OCI-LY7 (cell line): ENCODE measurements at regions not wholly inside any gene's neighbourhood (a gene's known extent, or its start where the extent isn't known, plus 50 kb on each side); places are given as distances from the start of the nearest gene placed in this dataset.

Experiments used
- BruUV-seq: library from RNA; stranded (reverse); fragments of 400-500 nt; replicated peaks from 2 replicates; lab custom pipeline; 2021; lab: Mats Ljungman, UMichigan
- CTCF ChIA-PET: fragments of 300-600 bp; sonication (Branson Sonifier 250); formaldehyde crosslinking; loops from one replicate; lab custom pipeline; 2022; ENCODE audit warnings: antibody characterized with exemption; ENCODE audit not compliant: unreplicated experiment; lab: Charles Lee
- POLR2A ChIA-PET: fragments of 300-600 bp; sonication (Branson Sonifier 250); formaldehyde crosslinking; loops from one replicate; lab custom pipeline; 2022; ENCODE audit warnings: antibody characterized with exemption; lab: Charles Lee
- DNase-seq: peaks from one replicate; pipeline ENCODE4 v3.0.0-alpha.2; 2015; ENCODE audit warnings: low spot score
- H2AFZ ChIP-seq: fragments of 200-600 bp; sonication (generic), shearing (Covaris generic); 2 replicates; pipeline ENCODE4 v1.6.1; 2014; ENCODE audit warnings: mild to moderate bottlenecking, antibody characterized with exemption, low read length, moderate library complexity
- H3K27ac ChIP-seq: fragments of 200-600 bp; sonication (generic); 2 replicates; pipeline ENCODE4 v1.5.1; 2014; ENCODE audit warnings: mixed run types, low read depth, mild to moderate bottlenecking, moderate library complexity, low read length, inconsistent platforms; ENCODE audit not compliant: poor library complexity, severe bottlenecking
- H3K36me3 ChIP-seq: fragments of 200-600 bp; sonication (generic); 2 replicates; pipeline ENCODE4 v1.6.1; 2014; ENCODE audit warnings: mild to moderate bottlenecking, antibody characterized with exemption, low read length, moderate library complexity, mixed read lengths; ENCODE audit not compliant: insufficient read depth
- H3K4me1 ChIP-seq: fragments of 200-600 bp; sonication (generic); 2 replicates; pipeline ENCODE4 v1.5.1; 2014; ENCODE audit warnings: mild to moderate bottlenecking, low read length; ENCODE audit not compliant: insufficient read depth, poor library complexity, severe bottlenecking
- H3K4me2 ChIP-seq: fragments of 200-600 bp; sonication (generic); 2 replicates; pipeline ENCODE4 v1.6.1; 2014; ENCODE audit warnings: mild to moderate bottlenecking, low read length
- H3K4me3 ChIP-seq: fragments of 200-600 bp; sonication (generic); 2 replicates; pipeline ENCODE4 v1.5.1; 2014; ENCODE audit warnings: mild to moderate bottlenecking, low read depth, low read length; ENCODE audit not compliant: poor library complexity, severe bottlenecking
- H3K79me2 ChIP-seq: fragments of 200-600 bp; sonication (generic); 2 replicates; pipeline ENCODE4 v1.6.1; 2016; ENCODE audit warnings: low read depth, mild to moderate bottlenecking, low read length, moderate library complexity, mixed read lengths; ENCODE audit not compliant: insufficient read depth
- H3K9me2 ChIP-seq: fragments of 200-600 bp; sonication (generic); 2 replicates; pipeline ENCODE4 v1.6.1; 2016; ENCODE audit warnings: mild to moderate bottlenecking, low read length, mixed read lengths; ENCODE audit not compliant: insufficient read depth
- H3K9me3 ChIP-seq: fragments of 200-600 bp; sonication (generic); 2 replicates; pipeline ENCODE4 v1.6.1; 2014; ENCODE audit warnings: mild to moderate bottlenecking, mixed run types, low read length, mixed read lengths
- H4K20me1 ChIP-seq: fragments of 200-600 bp; sonication (generic); 2 replicates; pipeline ENCODE4 v1.6.1; 2014; ENCODE audit warnings: mild to moderate bottlenecking, antibody characterized with exemption, low read length, moderate library complexity, mixed read lengths; ENCODE audit not compliant: insufficient read depth
- EZH2phosphoT487 ChIP-seq: fragments of 200-600 bp; sonication (generic); IDR thresholded peaks from 2 replicates; pipeline ENCODE4 v1.6.1; 2018; ENCODE audit warnings: low read depth, borderline replicate concordance, mild to moderate bottlenecking, mixed run types, antibody characterized with exemption, low read length, moderate library complexity, mixed read lengths
- intact Hi-C: fragments of 100-400 bp; cut with micrococcal nuclease; formaldehyde crosslinking; loops from one replicate; pipeline ENCODE4 v1.10.0; 2022; ENCODE audit not compliant: unreplicated experiment
- TF ChIP-seq, protein P1 (sequence below): fragments of 200-600 bp; sonication (generic); conservative IDR thresholded peaks from 2 replicates; pipeline ENCODE4 v1.5.1; 2014; ENCODE audit warnings: mild to moderate bottlenecking, antibody characterized with exemption, low read length, moderate library complexity, mixed read lengths

GRCh38 chr9:30661925-30662324 lies 1722.5 kb upstream of the ACO1 start:
- Histone ChIP-seq H3K9me3 (no peaks in the 10 kb centered on the region), H3K9me2 (no peaks in the 10 kb centered on the region), H3K27ac (no peak overlapping the region), H3K4me1 (no peaks in the 10 kb centered on the region), H3K79me2 (no peaks in the 10 kb centered on the region), H2AFZ (no peak overlapping the region), H3K36me3 (no peaks in the 10 kb centered on the region), H3K4me2 (no peak overlapping the region), H3K4me3 (no peak overlapping the region), H4K20me1 (no peaks in the 10 kb centered on the region)
- ChIA-PET POLR2A (no interaction called here), CTCF (no interaction called here)
- intact Hi-C loops: no loop called here
- TF ChIP-seq, protein P1, sequence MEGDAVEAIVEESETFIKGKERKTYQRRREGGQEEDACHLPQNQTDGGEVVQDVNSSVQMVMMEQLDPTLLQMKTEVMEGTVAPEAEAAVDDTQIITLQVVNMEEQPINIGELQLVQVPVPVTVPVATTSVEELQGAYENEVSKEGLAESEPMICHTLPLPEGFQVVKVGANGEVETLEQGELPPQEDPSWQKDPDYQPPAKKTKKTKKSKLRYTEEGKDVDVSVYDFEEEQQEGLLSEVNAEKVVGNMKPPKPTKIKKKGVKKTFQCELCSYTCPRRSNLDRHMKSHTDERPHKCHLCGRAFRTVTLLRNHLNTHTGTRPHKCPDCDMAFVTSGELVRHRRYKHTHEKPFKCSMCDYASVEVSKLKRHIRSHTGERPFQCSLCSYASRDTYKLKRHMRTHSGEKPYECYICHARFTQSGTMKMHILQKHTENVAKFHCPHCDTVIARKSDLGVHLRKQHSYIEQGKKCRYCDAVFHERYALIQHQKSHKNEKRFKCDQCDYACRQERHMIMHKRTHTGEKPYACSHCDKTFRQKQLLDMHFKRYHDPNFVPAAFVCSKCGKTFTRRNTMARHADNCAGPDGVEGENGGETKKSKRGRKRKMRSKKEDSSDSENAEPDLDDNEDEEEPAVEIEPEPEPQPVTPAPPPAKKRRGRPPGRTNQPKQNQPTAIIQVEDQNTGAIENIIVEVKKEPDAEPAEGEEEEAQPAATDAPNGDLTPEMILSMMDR: no peak
- no peak for TF ChIP-seq EZH2phosphoT487
- BruUV-seq: no TSS peak
- DNase-seq: no peak

DNA sequence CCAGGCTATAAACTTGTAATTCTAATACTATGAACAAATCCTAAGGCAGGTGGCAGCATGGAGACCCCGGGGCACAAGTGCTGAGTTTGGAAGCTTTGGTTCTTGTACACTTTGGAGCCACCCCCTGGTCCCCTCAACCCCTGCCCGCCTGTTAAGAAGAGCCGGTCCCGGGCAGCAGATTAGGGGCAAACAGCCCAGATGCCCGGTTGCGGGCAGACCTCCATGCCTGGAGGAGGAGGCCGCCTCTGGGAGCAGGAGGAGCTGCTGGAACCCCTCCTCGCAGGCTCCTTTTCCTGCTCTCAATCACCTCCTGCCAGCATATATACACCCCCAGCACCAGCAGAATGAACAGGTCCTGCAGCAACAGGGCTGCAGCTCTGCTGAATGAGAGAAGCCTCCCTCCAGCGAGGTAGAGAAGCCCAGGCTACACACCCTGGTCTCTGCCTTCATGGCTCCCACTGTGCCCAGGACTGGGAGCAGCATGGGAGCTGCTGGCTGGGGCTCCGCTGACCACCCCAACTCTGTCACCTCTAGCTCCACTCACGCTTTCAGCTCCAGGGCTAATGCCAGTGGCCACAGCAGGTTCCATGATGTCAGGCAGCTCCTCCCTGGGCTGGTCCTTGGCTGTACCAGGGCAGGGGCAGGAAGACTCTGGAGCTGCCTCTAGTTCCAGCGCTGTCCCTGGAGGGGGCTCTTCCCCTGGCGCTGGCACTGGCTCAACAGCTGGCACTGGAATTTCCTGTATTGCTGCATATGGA lies 1713.5 kb upstream of the ACO1 start:
- no peak for DNase-seq
- Histone ChIP-seq H3K27ac (no peak overlapping the region), H3K9me2 (no peaks in the 10 kb centered on the region), H3K4me3 (no peak overlapping the region), H3K36me3 (no peaks in the 10 kb centered on the region), H3K4me1 (no peaks in the 10 kb centered on the region), H4K20me1 (no peaks in the 10 kb centered on the region), H3K9me3 (no peaks in the 10 kb centered on the region), H3K79me2 (no peaks in the 10 kb centered on the region), H3K4me2 (no peak overlapping the region), H2AFZ (no peak overlapping the region)
- CTCF ChIA-PET: no interaction called here
- intact Hi-C loops: no loop called here
- POLR2A ChIA-PET: no interaction called here
- TF ChIP-seq EZH2phosphoT487: no peak
- TF ChIP-seq, protein P1: no peak
- no TSS peak for BruUV-seq

DNA sequence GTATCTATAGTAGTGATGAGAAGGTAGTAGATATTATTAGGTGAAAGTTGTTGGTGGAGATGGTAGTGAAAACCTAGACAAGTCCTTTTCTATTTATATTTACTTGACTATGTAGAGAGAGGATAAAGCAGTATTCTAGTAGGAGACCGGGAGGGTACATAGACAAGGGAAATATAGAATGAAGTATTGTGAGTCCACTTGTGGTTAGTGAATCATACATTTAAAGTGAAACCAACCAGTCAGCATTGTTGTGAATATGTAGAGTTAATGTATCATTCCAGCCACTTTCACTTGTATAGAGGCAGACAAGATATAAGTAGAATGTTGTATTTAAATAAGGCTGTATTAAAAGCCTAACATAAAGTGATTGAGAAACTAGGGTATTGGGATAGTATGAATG lies 1711.3 kb upstream of the ACO1 start:
- POLR2A ChIA-PET: interaction anchor here (0.9 kb wide), 1 partner anchor 831 kb away, joined by 3 read pairs; no protein-coding TSS in a partner anchor
- intact Hi-C loops: no loop called here
- no peaks in the 10 kb centered on the region for H3K4me1 ChIP-seq
- H3K36me3 ChIP-seq: no peaks in the 10 kb centered on the region
- H3K79me2 ChIP-seq: no peaks in the 10 kb centered on the region
- no peak overlapping the region for H2AFZ ChIP-seq
- CTCF ChIA-PET: no interaction called here
- DNase-seq: no peak
- H3K27ac ChIP-seq: no peak overlapping the region
- H3K9me3 ChIP-seq: no peaks in the 10 kb centered on the region
- H4K20me1 ChIP-seq: no peaks in the 10 kb centered on the region
- no TSS peak for BruUV-seq
- no peaks in the 10 kb centered on the region for H3K9me2 ChIP-seq
- no peak overlapping the region for H3K4me3 ChIP-seq
- TF ChIP-seq, protein P1: no peak
- H3K4me2 ChIP-seq: no peak overlapping the region
